H1 (cell line): ENCODE measurements at regions not wholly inside any gene's neighbourhood (a gene's known extent, or its start where the extent isn't known, plus 50 kb on each side); places are given as distances from the start of the nearest gene placed in this dataset.
"Not testable (repeated sequence)": the region's sequence is repeated elsewhere in the genome, so short reads cannot be mapped to it uniquely, and the experiment has no call there.

Experiments used
- CTCF ChIA-PET: fragments of 300-600 bp; sonication (Branson Sonifier 250); formaldehyde crosslinking; loops from one replicate; lab custom pipeline; 2021; ENCODE audit not compliant: partially characterized antibody; lab: Charles Lee
- POLR2A ChIA-PET: fragments of 300-600 bp; sonication (Branson Sonifier 250); formaldehyde crosslinking; loops from one replicate; lab custom pipeline; 2021; ENCODE audit warnings: inconsistent platforms; ENCODE audit not compliant: partially characterized antibody; lab: Charles Lee
- DNase-seq, 2 experiments: peaks; one replicate each; pipeline versions ENCODE4 v3.0.0 to v3.0.0-alpha.2; 2010 to 2022; ENCODE audit warnings: low spot score in 2 of 2, low read depth in 1 of 2, mixed read lengths in 1 of 2
- FAIRE-seq: peaks from 2 replicates; lab custom pipeline; 2011; peaks lifted over from hg19 to GRCh38; lab: Jason Lieb, UNC
- H2AFZ ChIP-seq: 2 replicates; pipeline ENCODE4 v1.8.1; 2012; ENCODE audit warnings: low read length, inconsistent platforms
- H2AK5ac ChIP-seq: 2 replicates; pipeline ENCODE4 v1.6.1; 2013; ENCODE audit warnings: low read depth, low read length
- H2BK120ac ChIP-seq: replicated peaks from 2 replicates; pipeline ENCODE3; 2013; ENCODE audit warnings: low read depth, low read length, inconsistent platforms
- H2BK12ac ChIP-seq: 2 replicates; pipeline ENCODE4 v1.6.1; 2013; ENCODE audit warnings: low read depth, low read length
- H2BK15ac ChIP-seq: 2 replicates; pipeline ENCODE4 v1.6.1; 2013; ENCODE audit warnings: low read length
- H2BK20ac ChIP-seq: 2 replicates; pipeline ENCODE4 v1.6.1; 2013; ENCODE audit warnings: low read length
- H2BK5ac ChIP-seq: 2 replicates; pipeline ENCODE4 v1.6.1; 2013; ENCODE audit warnings: low read depth, low read length
- H3K14ac ChIP-seq: 2 replicates; pipeline ENCODE4 v1.6.1; 2013; ENCODE audit warnings: inconsistent platforms; ENCODE audit not compliant: insufficient read length
- H3K18ac ChIP-seq: 2 replicates; pipeline ENCODE4 v1.6.1; 2013; ENCODE audit warnings: low read length; ENCODE audit errors: extremely low read depth
- H3K23ac ChIP-seq: 2 replicates; pipeline ENCODE4 v1.6.1; 2013; ENCODE audit warnings: inconsistent platforms; ENCODE audit not compliant: insufficient read length
- H3K23me2 ChIP-seq: 2 replicates; pipeline ENCODE4 v1.6.1; 2013; ENCODE audit warnings: low read depth, low read length
- H3K27ac ChIP-seq: 2 replicates; pipeline ENCODE4 v1.6.1; 2011; ENCODE audit warnings: low read depth, low read length, inconsistent platforms
- H3K27me3 ChIP-seq, 4 experiments: replicated peaks in 1 of 4; 1 replicate in 1 of 4; 2 replicates in 3 of 4; pipeline versions ENCODE4 v1.6.1 to v1.8.1; 2011 to 2013; ENCODE audit warnings: low read length in 3 of 4, mild to moderate bottlenecking in 3 of 4, inconsistent platforms in 2 of 4, mixed read lengths in 2 of 4, moderate library complexity in 1 of 4; ENCODE audit not compliant: control insufficient read depth in 3 of 4, insufficient read depth in 3 of 4; ENCODE audit errors: extremely low read depth in 1 of 4
- H3K36me3 ChIP-seq, 4 experiments: 2 replicates each; pipeline versions ENCODE4 v1.6.1 to v1.8.1; 2011 to 2013; ENCODE audit warnings: mild to moderate bottlenecking in 4 of 4, low read length in 3 of 4, moderate library complexity in 2 of 4, control low read depth in 1 of 4, inconsistent platforms in 1 of 4; ENCODE audit not compliant: insufficient read depth in 4 of 4, control insufficient read depth in 2 of 4
- H3K4ac ChIP-seq: replicated peaks from 2 replicates; pipeline ENCODE3; 2013; ENCODE audit warnings: low read length, low read depth, mixed read lengths, inconsistent platforms; ENCODE audit not compliant: insufficient read length
- H3K4me1 ChIP-seq, 4 experiments: replicated peaks in 1 of 4; 1 replicate in 1 of 4; 2 replicates in 3 of 4; pipeline versions ENCODE4 v1.6.1 to v1.8.1; 2011 to 2013; ENCODE audit warnings: low read length in 3 of 4, inconsistent platforms in 2 of 4, mixed read lengths in 1 of 4; ENCODE audit not compliant: insufficient read depth in 4 of 4, control insufficient read depth in 3 of 4
- H3K4me2 ChIP-seq, 2 experiments: 2 replicates each; pipeline versions ENCODE4 v1.6.1 to v1.8.1; 2011 to 2013; ENCODE audit warnings: low read depth in 2 of 2, low read length in 2 of 2, control low read depth in 1 of 2, inconsistent platforms in 1 of 2, mild to moderate bottlenecking in 1 of 2; ENCODE audit not compliant: insufficient read depth in 1 of 2
- H3K4me3 ChIP-seq, 4 experiments: fragments of 200-600, 300-600 bp in 1 of 4; sonication (generic), shearing (Covaris generic), sonication (Bioruptor Twin) in 1 of 4; 2 replicates each; pipeline versions ENCODE4 v1.5.1 to v1.8.1; 2011 to 2016; ENCODE audit warnings: low read length in 4 of 4, low read depth in 3 of 4, control low read depth in 2 of 4, inconsistent platforms in 2 of 4, mild to moderate bottlenecking in 2 of 4, mixed read lengths in 1 of 4, moderate library complexity in 1 of 4; ENCODE audit not compliant: insufficient read depth in 2 of 4; ENCODE audit errors: extremely low read depth in 1 of 4
- H3K56ac ChIP-seq: replicated peaks from 2 replicates; pipeline ENCODE3; 2013; ENCODE audit warnings: low read depth, mild to moderate bottlenecking, mixed read lengths, low read length, inconsistent platforms; ENCODE audit not compliant: insufficient read length
- H3K79me1 ChIP-seq: 2 replicates; pipeline ENCODE4 v1.6.1; 2013; ENCODE audit warnings: low read depth, low read length, control low read depth
- H3K79me2 ChIP-seq, 2 experiments: 2 replicates each; pipeline versions ENCODE4 v1.6.1 to v1.8.1; 2012 to 2013; ENCODE audit warnings: low read length in 2 of 2, mild to moderate bottlenecking in 2 of 2, inconsistent platforms in 1 of 2; ENCODE audit not compliant: insufficient read depth in 2 of 2, control insufficient read depth in 1 of 2
- H3K9ac ChIP-seq, 4 experiments: replicated peaks in 1 of 4; 1 replicate in 1 of 4; 2 replicates in 3 of 4; pipeline versions ENCODE4 v1.6.1 to v1.8.1; 2011 to 2013; ENCODE audit warnings: low read depth in 3 of 4, low read length in 3 of 4, control low read depth in 2 of 4, mild to moderate bottlenecking in 2 of 4, moderate library complexity in 2 of 4, inconsistent platforms in 1 of 4; ENCODE audit errors: extremely low read depth in 1 of 4
- H3K9me3 ChIP-seq, 2 experiments: 2 replicates each; pipeline versions ENCODE4 v1.6.1 to v1.8.1; 2012 to 2013; ENCODE audit warnings: mild to moderate bottlenecking in 2 of 2, moderate library complexity in 2 of 2, control low read depth in 1 of 2, inconsistent platforms in 1 of 2, low read depth in 1 of 2, low read length in 1 of 2, mixed read lengths in 1 of 2; ENCODE audit not compliant: insufficient read depth in 2 of 2
- H4K20me1 ChIP-seq, 2 experiments: replicated peaks in 1 of 2; 2 replicates each; pipeline versions ENCODE3 to v1.8.1; 2011 to 2013; ENCODE audit warnings: inconsistent platforms in 2 of 2, low read length in 2 of 2, mild to moderate bottlenecking in 1 of 2; ENCODE audit not compliant: insufficient read depth in 2 of 2, control insufficient read depth in 1 of 2
- H4K5ac ChIP-seq: 2 replicates; pipeline ENCODE4 v1.6.1; 2013; ENCODE audit warnings: low read length, low read depth, mixed read lengths, inconsistent platforms; ENCODE audit not compliant: insufficient read length
- H4K8ac ChIP-seq: 2 replicates; pipeline ENCODE4 v1.8.0; 2013; ENCODE audit warnings: mild to moderate bottlenecking, moderate library complexity, low read length, inconsistent platforms; ENCODE audit not compliant: insufficient read depth; ENCODE audit errors: extremely low read depth
- H4K91ac ChIP-seq: replicated peaks from 2 replicates; pipeline ENCODE3; 2013; ENCODE audit warnings: low read length, mixed read lengths, inconsistent platforms; ENCODE audit not compliant: insufficient read length
- WGBS, 2 experiments: shearing (Covaris generic) in 1 of 2; methylation state at CpG; one replicate each; pipeline versions ENCODE4 v1.1.6 to v1.1.7; 2013 to 2015; ENCODE audit warnings: low lambda C conversion rate in 2 of 2, mixed read lengths in 2 of 2, inconsistent platforms in 1 of 2, low coverage in 1 of 2, missing lambda C conversion rate in 1 of 2; ENCODE audit not compliant: insufficient replicate concordance in 2 of 2, insufficient coverage in 1 of 2, insufficient read length in 1 of 2; ENCODE audit errors: extremely low coverage in 1 of 2, missing lambda C conversion rate in 1 of 2; 5-methylcytosine and 5-hydroxymethylcytosine counted together

GRCh38 chr9:64130325-64130724 lies 1154.7 kb downstream of the FOXD4L5 start:
- H3K27ac ChIP-seq, DNase-seq, H3K4ac ChIP-seq, H2BK120ac ChIP-seq, H4K91ac ChIP-seq, H3K79me1 ChIP-seq, H2BK5ac ChIP-seq, H4K5ac ChIP-seq, H2BK12ac ChIP-seq, FAIRE-seq, H3K23me2 ChIP-seq, CTCF ChIA-PET, H3K56ac ChIP-seq, H3K36me3 ChIP-seq, H4K8ac ChIP-seq, H3K4me1 ChIP-seq, H3K9ac ChIP-seq, H3K23ac ChIP-seq, H3K79me2 ChIP-seq, H3K4me2 ChIP-seq, POLR2A ChIA-PET, H4K20me1 ChIP-seq, H2AFZ ChIP-seq, H3K18ac ChIP-seq, H3K27me3 ChIP-seq, H3K4me3 ChIP-seq, H2BK15ac ChIP-seq, H2BK20ac ChIP-seq, H3K14ac ChIP-seq, H2AK5ac ChIP-seq: not testable (repeated sequence)
- H3K9me3 ChIP-seq: peaks cover 4 to 17% of the 10 kb centered on the region in 2 experiments; a peak in 3 of 4 replicates
- WGBS, 2 experiments: 60% methylated on average over 4 of the region's 4 CpGs; no CpG with 5 or more reads in 1 of the 2 experiments
